ENCODE measurements at regions not wholly inside any gene's neighbourhood (a gene's known extent, or its start where the extent isn't known, plus 50 kb on each side); places are given as distances from the start of the nearest gene placed in this dataset.

- TF ChIP-seq CTCF (IDR thresholded peaks at IDR 0.05) (no peak), POLR2A (IDR thresholded peaks at IDR 0.05) (no peak)
Observed at GRCh38 chr1:18018366-18018765, 89.2 kb upstream of the IGSF21 start.

Measured in uterus (tissue), 2 donors.